GM12878 (cell line): ENCODE measurements at regions not wholly inside any gene's neighbourhood (a gene's known extent, or its start where the extent isn't known, plus 50 kb on each side); places are given as distances from the start of the nearest gene placed in this dataset.

Experiments
- ATAC-seq: fragments of 200-7000 bp; cut with Tn5 transposase; 3 replicates; pipeline ENCODE4 v1.9.1; 2020; ENCODE audit warnings: mild to moderate bottlenecking, moderate library complexity
- BruUV-seq: library from RNA; stranded (reverse); fragments of 400-500 nt; replicated peaks from 2 replicates; lab custom pipeline; 2021; lab: Mats Ljungman, UMichigan
- CTCF ChIA-PET: fragments of 300-600 bp; sonication (Branson Sonifier 250); formaldehyde crosslinking; extraction: SDS; loops from one replicate; lab custom pipeline; 2021; ENCODE audit warnings: inconsistent platforms; lab: Yijun Ruan, JAX
- POLR2A ChIA-PET: fragments of 350-600 bp; formaldehyde crosslinking; extraction: SDS; loops from one replicate; lab custom pipeline; 2021; ENCODE audit warnings: inconsistent platforms; lab: Charles Lee
- RAD21 ChIA-PET: fragments of 300-600 bp; sonication (Branson Sonifier 250); formaldehyde crosslinking; loops from one replicate; lab custom pipeline; 2023; ENCODE audit warnings: antibody characterized with exemption; ENCODE audit not compliant: unreplicated experiment; lab: Charles Lee
- SMC1A ChIA-PET: fragments of 300-600 bp; sonication (Branson Sonifier 250); formaldehyde crosslinking; loops from one replicate; lab custom pipeline; 2023; ENCODE audit not compliant: unreplicated experiment, uncharacterized antibody; lab: Charles Lee
- DNase-seq: peaks from one replicate; pipeline ENCODE4 v3.0.0-alpha.2; 2011; ENCODE audit warnings: low read depth, low spot score
- FAIRE-seq: peaks from 3 replicates; lab custom pipeline; 2011; peaks lifted over from hg19 to GRCh38; lab: Jason Lieb, UNC
- H2AFZ ChIP-seq: 2 replicates; pipeline ENCODE4 v1.6.0; 2011; ENCODE audit warnings: low read depth, low read length, control low read depth; ENCODE audit not compliant: control insufficient read depth
- H3K27ac ChIP-seq: 2 replicates; pipeline ENCODE4 v1.5.1; 2011; ENCODE audit warnings: control low read depth; ENCODE audit not compliant: control insufficient read depth, insufficient read depth
- H3K27me3 ChIP-seq, 2 experiments: replicated peaks in 1 of 2; 2 replicates each; pipeline versions ENCODE4 v1.6.0 to v1.6.1; 2011; ENCODE audit warnings: low read length in 1 of 2; ENCODE audit not compliant: control insufficient read depth in 2 of 2, insufficient read depth in 2 of 2
- H3K36me3 ChIP-seq, 2 experiments: 2 replicates each; pipeline ENCODE4 v1.5.1; 2011; ENCODE audit warnings: low read length in 1 of 2; ENCODE audit not compliant: control insufficient read depth in 2 of 2, insufficient read depth in 2 of 2
- H3K4me1 ChIP-seq: 2 replicates; pipeline ENCODE4 v1.6.1; 2011; ENCODE audit warnings: mild to moderate bottlenecking, low read length, moderate library complexity, mixed read lengths; ENCODE audit not compliant: control insufficient read depth, insufficient read depth
- H3K4me2 ChIP-seq: 2 replicates; pipeline ENCODE4 v1.6.0; 2011; ENCODE audit warnings: control low read depth; ENCODE audit not compliant: control insufficient read depth, insufficient read depth
- H3K4me3 ChIP-seq: fragments of 200-600 bp; sonication (generic); 2 replicates; pipeline ENCODE4 v1.5.1; 2016
- H3K79me2 ChIP-seq: 2 replicates; pipeline ENCODE4 v1.6.0; 2011; ENCODE audit warnings: low read length; ENCODE audit not compliant: control insufficient read depth, insufficient read depth
- H3K9ac ChIP-seq: 2 replicates; pipeline ENCODE4 v1.8.0; 2011; ENCODE audit warnings: low read length, control low read depth, mixed read lengths; ENCODE audit not compliant: control insufficient read depth, insufficient read depth
- H3K9me3 ChIP-seq: replicated peaks from 3 replicates; pipeline ENCODE4 v1.5.1; 2011; ENCODE audit warnings: mild to moderate bottlenecking, low read length; ENCODE audit not compliant: control insufficient read depth, insufficient read depth
- H4K20me1 ChIP-seq: 2 replicates; pipeline ENCODE4 v1.6.0; 2011; ENCODE audit not compliant: control insufficient read depth, insufficient read depth
- BACH1 ChIP-seq: fragments of 450-650 bp; IDR thresholded peaks from 2 replicates; pipeline ENCODE4 v1.6.1; 2017; ENCODE audit warnings: mild to moderate bottlenecking, borderline replicate concordance
- NFIC ChIP-seq: IDR thresholded peaks from 2 replicates; pipeline ENCODE4 v1.6.1; 2012; ENCODE audit warnings: low read depth, mild to moderate bottlenecking, inconsistent platforms, low read length, moderate library complexity
- RBBP5 ChIP-seq: fragments of 200-600 bp; sonication (generic); conservative IDR thresholded peaks from 2 replicates; pipeline ENCODE4 v1.6.1; 2016
- SIN3A ChIP-seq: IDR thresholded peaks from 2 replicates; pipeline ENCODE4 v1.6.1; 2012; ENCODE audit warnings: low read depth, low read length, improper control_type of control experiment
- YBX1 ChIP-seq: fragments of 450-650 bp; IDR thresholded peaks from 2 replicates; pipeline ENCODE4 v1.6.1; 2016; ENCODE audit warnings: antibody characterized with exemption
- ZNF24 ChIP-seq: fragments of 450-650 bp; IDR thresholded peaks from 2 replicates; pipeline ENCODE4 v1.6.1; 2017; ENCODE audit warnings: antibody characterized with exemption, mild to moderate bottlenecking
- ZNF274 ChIP-seq: IDR thresholded peaks from one replicate; pipeline ENCODE4 v1.8.0; 2011; ENCODE audit not compliant: insufficient read length, insufficient read depth
- in situ Hi-C: fragments of 300-500 bp; cut with MboI; formaldehyde crosslinking; loops from 9 replicates; pipeline ENCODE4 v1.14.3; 2018; ENCODE audit warnings: mixed read lengths
- intact Hi-C: fragments of 100-400 bp; cut with micrococcal nuclease; formaldehyde crosslinking; loops from one replicate; pipeline ENCODE4 v1.14.2; 2022; ENCODE audit not compliant: unreplicated experiment
- TF ChIP-seq, protein P1 (sequence below): IDR thresholded peaks from 2 replicates; pipeline ENCODE4 v1.6.1; 2011; ENCODE audit warnings: borderline replicate concordance, low read depth, mild to moderate bottlenecking, moderate library complexity, low read length; ENCODE audit not compliant: insufficient read depth, poor library complexity, severe bottlenecking
- TF ChIP-seq, protein P2 (sequence below): IDR thresholded peaks from 2 replicates; pipeline ENCODE4 v1.6.1; 2012; ENCODE audit warnings: mild to moderate bottlenecking, low read depth, low read length

- RAD21 ChIA-PET, result no interaction called here
- intact Hi-C loops (no loop called here), in situ Hi-C loops (no loop called here)
- Histone ChIP-seq H4K20me1 (no peaks in the 10 kb centered on the region), H3K27ac (no peak overlapping the region), H2AFZ (no peak overlapping the region), H3K4me3 (no peak overlapping the region), H3K9ac (no peak overlapping the region), H3K4me1 (no peaks in the 10 kb centered on the region), H3K36me3 (no peaks in the 10 kb centered on the region), H3K79me2 (no peaks in the 10 kb centered on the region), H3K4me2 (no peak overlapping the region), H3K9me3 (no peaks in the 10 kb centered on the region), H3K27me3 (no peaks in the 10 kb centered on the region)
- ATAC-seq (no peak), FAIRE-seq (no peak), DNase-seq (no peak)
- TF ChIP-seq ZNF24 (no peak), NFIC (no peak), RBBP5 (no peak), ZNF274 (no peak), BACH1 (no peak), YBX1 (no peak), SIN3A (no peak)
- TF ChIP-seq, protein P1, sequence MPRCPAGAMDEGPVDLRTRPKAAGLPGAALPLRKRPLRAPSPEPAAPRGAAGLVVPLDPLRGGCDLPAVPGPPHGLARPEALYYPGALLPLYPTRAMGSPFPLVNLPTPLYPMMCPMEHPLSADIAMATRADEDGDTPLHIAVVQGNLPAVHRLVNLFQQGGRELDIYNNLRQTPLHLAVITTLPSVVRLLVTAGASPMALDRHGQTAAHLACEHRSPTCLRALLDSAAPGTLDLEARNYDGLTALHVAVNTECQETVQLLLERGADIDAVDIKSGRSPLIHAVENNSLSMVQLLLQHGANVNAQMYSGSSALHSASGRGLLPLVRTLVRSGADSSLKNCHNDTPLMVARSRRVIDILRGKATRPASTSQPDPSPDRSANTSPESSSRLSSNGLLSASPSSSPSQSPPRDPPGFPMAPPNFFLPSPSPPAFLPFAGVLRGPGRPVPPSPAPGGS, result no peak
- TF ChIP-seq, protein P2, sequence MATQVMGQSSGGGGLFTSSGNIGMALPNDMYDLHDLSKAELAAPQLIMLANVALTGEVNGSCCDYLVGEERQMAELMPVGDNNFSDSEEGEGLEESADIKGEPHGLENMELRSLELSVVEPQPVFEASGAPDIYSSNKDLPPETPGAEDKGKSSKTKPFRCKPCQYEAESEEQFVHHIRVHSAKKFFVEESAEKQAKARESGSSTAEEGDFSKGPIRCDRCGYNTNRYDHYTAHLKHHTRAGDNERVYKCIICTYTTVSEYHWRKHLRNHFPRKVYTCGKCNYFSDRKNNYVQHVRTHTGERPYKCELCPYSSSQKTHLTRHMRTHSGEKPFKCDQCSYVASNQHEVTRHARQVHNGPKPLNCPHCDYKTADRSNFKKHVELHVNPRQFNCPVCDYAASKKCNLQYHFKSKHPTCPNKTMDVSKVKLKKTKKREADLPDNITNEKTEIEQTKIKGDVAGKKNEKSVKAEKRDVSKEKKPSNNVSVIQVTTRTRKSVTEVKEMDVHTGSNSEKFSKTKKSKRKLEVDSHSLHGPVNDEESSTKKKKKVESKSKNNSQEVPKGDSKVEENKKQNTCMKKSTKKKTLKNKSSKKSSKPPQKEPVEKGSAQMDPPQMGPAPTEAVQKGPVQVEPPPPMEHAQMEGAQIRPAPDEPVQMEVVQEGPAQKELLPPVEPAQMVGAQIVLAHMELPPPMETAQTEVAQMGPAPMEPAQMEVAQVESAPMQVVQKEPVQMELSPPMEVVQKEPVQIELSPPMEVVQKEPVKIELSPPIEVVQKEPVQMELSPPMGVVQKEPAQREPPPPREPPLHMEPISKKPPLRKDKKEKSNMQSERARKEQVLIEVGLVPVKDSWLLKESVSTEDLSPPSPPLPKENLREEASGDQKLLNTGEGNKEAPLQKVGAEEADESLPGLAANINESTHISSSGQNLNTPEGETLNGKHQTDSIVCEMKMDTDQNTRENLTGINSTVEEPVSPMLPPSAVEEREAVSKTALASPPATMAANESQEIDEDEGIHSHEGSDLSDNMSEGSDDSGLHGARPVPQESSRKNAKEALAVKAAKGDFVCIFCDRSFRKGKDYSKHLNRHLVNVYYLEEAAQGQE, result no peak
- BruUV-seq, result no TSS peak
- POLR2A ChIA-PET, result no interaction called here
- SMC1A ChIA-PET, result no interaction called here
- CTCF ChIA-PET, result no interaction called here
Measured at GRCh38 chr15:81740416-81740815, 305.4 kb downstream of the MEX3B start.
